HG03045 (cell line): ENCODE measurements at regions not wholly inside any gene's neighbourhood (a gene's known extent, or its start where the extent isn't known, plus 50 kb on each side); places are given as distances from the start of the nearest gene placed in this dataset.

Experiments
- ATAC-seq: cut with Tn5 transposase; IDR thresholded peaks from one replicate; pipeline ENCODE4 v1.9.1; 2021; ENCODE audit warnings: mild to moderate bottlenecking, moderate library complexity; ENCODE audit not compliant: unreplicated experiment

- no peak for ATAC-seq
Observed at GRCh38 chr10:78184851-78185692, 151.4 kb downstream of the RPS24 start.

GRCh38 chr10:78185693-78186055, 152.0 kb downstream of the RPS24 start:
- no peak for ATAC-seq

DNA sequence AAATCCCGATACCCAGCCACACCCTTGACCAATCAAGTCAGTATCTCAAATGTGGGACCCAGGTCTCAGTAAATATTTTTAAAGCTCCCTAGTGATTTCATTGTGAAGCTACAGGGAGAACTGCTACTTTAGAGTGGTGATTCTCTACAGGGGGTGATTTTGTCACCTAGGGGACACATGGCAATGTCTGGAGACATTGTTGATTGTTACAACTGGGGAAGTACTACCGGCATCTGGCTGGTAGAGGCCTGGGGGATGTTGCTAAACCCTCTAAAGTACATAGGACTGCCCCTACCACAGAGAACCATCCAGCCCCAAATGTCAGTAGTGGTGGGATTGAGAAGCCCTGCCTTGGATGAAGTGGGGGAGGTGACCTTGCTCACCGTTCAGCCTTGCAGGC, 152.9 kb downstream of the RPS24 start:
- ATAC-seq: no peak

DNA sequence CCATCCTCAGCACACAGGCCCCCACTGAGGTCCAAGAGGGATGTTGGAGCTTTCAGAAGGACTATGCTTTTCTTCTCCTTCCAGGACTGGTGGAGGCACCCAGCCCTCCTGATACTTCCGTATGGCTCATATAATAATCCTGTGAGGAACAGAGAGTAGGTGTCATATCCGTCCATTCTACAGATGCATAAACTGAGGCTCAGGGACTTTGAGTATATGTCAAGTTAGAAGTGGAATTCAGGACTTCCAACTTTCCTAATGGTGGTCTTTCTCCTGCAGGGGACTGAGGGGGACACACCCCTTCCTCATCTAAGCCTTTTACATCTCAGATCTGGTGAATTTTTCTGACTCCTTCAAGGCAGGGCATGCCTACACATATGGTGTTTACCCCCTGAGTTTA, 153.7 kb downstream of the RPS24 start:
- no peak for ATAC-seq

GRCh38 chr10:78188446-78188845, 154.8 kb downstream of the RPS24 start:
- ATAC-seq: no peak

DNA sequence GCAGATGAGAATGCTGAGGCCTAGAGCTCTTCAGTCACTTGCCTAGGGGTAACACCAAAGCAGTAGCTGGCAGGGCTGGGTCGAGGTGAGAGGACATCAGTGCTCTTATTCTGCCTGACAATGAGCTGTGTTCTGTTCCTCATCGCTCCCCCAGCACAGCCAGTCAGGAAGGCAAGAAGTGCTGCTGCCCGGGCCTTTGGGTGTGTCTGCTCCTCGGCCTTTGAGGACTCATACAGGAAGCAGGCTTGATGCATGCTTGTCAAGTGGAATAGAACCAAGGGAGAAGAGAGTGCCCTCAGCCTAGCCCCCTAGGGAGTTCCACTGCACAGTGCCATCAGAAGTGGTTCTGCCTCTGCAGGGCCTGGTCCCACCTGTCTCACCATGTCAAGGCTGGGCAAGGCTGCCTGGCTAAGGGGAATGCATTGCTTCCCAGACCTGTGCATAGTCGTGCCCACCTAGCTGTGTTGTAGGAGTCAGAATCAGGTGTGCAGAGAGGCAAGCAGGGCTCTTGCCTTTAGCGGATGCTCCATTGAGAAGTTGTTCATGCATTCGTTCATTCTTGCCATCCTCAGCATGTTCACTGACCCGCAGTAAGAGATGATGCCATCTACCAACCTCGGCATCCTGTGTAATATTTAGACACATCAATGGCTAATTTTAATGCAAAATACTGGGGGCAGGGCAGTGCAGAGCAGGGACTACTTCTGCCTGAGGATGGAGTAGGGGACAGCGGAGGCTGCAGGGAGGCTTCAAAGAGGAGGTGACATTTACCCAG, 156.6 kb downstream of the RPS24 start:
- no peak for ATAC-seq

- ATAC-seq: no peak
Observed at GRCh38 chr10:78191301-78191700, 157.6 kb downstream of the RPS24 start.

- ATAC-seq: no peak
Observed at GRCh38 chr10:78193189-78193588, 159.5 kb downstream of the RPS24 start.

GRCh38 chr10:78194050-78194449, 160.4 kb downstream of the RPS24 start:
- ATAC-seq: no peak

DNA sequence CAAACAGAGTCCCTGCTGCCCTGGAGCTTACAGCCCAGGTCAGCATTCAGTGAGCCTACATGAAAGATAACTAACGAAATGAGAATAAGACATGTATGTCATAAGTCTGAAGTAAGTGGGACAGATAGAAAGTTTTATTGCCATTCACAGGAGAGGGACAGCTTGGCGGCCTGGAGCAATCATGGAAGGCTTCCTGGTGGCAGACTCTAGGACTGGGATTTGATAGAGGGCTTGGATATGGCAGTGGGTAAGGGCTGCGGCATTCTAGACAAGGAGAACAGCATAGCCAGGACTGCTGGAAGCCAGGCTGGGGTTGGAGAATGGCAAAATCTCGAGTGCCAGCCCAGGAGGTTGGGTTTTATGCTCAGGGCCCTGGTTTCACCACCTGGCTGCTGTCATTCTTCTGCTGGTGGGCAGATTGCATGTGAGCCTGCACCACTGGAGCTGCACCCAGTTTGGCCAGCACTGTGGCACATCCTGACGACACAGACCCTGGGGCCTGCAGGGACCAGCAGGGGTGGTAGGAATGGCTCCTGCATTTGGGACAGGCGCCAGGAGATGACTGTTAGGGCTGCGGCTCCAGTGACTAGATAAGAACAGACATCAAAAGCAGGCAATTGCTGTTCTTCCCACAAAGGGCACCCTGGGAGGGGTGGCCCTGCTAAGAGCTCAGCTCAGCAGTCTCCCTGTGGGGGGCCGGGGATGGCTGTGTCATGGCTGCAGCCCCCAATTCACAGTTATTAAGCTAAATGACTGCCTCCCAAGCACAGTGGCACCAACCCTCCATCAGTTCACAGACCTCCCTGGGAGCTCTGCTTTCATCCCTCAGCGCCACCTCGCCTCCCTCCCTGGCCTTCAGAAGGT, 161.1 kb downstream of the RPS24 start:
- no peak for ATAC-seq

- no peak for ATAC-seq
Observed at GRCh38 chr10:78196396-78196795, 162.7 kb downstream of the RPS24 start.

GRCh38 chr10:78196964-78197363, 163.3 kb downstream of the RPS24 start:
- no peak for ATAC-seq

DNA sequence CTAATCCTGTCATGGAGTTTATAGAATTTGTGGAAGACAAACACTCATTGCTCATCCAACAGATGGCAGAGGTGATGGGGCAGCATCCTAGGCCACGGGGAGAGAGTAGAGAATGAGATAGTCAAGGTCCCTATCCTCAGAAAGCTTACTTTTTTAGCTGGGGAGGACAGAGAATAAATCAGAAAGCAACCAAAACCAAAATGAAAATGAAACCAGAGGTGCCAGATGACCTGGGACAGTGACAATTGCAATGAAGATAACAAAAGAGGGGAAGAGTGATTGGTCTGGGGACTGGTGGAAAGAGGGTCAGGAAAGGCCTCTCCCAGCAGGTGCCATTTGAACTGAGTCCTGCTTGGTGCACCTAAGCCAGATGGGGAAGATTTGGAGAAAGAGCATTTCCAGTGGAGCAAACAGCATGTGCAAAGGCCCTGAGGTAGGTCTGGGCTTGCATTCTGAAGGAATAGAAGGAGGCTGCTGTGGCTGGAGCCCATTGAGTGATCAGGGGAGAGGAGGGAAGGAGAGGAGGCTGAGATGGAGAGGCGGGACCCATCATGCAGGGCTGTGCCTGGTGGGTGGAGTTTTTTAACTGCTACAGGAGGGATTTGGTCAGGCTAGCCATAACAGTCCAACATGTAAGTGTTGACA, 164.1 kb downstream of the RPS24 start:
- no peak for ATAC-seq

- ATAC-seq: no peak
Observed at GRCh38 chr10:78199005-78199725, 165.5 kb downstream of the RPS24 start.

DNA sequence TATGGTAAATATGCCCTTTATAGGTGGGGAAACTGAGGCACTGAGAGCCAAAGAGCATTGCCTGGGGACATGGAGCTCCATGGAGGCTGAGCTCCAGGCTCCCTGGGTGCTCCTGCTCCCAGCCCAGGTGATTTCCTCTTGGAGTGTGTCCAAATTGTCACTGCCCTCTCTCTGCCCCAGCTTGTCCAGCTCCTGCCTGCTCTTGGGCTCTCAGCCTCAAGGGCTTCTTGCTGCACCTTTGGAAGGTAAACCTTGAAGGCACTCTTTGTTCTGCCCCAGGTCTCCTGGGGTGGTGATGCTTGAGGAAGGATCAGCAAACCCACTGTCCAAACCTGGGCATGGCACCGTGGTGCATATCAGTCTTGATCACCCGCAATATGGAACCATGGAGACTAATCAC, 166.1 kb downstream of the RPS24 start:
- ATAC-seq: no peak

DNA sequence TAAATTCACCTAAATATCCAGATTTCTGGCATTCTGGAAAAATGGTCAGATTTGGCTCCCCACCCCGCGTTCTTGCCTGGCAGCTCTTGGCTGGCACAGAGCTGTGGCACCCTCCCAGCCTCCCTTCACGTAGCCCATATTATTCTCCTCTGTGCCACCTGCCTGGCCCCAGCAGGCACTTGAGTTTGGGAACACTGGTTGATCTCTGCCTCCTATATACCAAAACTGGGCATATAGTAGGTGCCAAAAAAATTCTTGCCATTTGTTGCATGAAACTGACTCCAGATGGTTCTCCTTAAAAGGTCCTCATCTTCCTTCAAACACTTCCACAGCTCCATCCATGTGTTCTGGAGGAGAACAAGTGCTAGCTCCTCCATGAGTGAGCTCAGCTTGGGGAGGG, 167.0 kb downstream of the RPS24 start:
- no peak for ATAC-seq

- no peak for ATAC-seq
Observed at GRCh38 chr10:78202386-78202785, 168.7 kb downstream of the RPS24 start.

DNA sequence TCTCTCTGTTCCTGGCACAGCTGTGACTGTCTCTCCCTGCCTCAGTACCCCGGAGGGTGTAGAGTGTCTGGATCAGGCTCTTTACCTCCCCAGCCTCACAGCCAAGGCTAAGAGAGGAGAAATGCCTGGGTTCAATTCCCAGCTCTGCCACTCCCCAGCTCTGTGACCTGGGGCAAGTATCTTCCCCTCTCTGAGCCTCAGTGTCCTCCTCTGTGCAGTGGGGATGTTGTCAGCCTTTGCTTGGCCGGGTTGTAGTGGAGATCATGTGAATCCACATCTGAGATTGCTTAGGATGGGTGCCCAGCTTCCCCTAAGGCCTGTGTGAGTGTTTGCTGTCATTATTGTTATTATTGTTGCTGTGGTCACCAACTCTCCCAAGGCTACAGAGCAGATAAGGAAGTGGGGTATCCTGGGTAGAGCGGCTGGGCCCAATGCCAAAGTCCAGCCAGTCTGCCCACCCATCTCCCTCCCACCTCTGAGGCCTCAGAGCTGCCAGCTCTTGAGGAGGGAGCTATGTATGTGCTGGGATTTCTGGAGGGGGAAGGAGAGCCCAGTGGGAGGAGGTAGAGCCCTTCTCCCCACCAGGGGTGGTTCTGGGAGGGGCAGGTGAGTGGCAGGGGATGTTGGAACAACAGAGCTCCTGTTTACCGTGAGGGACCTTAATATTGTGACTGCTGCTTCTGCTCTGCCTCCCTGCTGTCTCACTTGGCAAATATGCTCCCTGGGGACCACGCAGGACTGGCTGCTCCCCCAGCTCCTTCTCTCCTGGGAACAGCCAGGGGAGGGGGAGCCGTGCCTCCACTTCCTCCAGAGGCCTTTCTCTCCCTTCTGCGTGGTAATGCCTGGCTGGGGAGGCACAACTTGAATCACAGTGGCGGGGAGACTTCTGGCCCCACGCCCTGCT, 170.5 kb downstream of the RPS24 start:
- no peak for ATAC-seq

- ATAC-seq: no peak
Observed at GRCh38 chr10:78205457-78206016, 171.9 kb downstream of the RPS24 start.
